Neutrophil (primary cell): ENCODE measurements at regions not wholly inside any gene's neighbourhood (a gene's known extent, or its start where the extent isn't known, plus 50 kb on each side); places are given as distances from the start of the nearest gene placed in this dataset.

ENCODE experiments used
- H3K27ac ChIP-seq: fragments of 200-600 bp; sonication (generic); 2 replicates; pipeline ENCODE4 v1.5.1; 2016; ENCODE audit warnings: mild to moderate bottlenecking, moderate library complexity
- H3K27me3 ChIP-seq: fragments of 200-600 bp; sonication (generic); 2 replicates; pipeline ENCODE4 v1.6.0; 2016; ENCODE audit warnings: mild to moderate bottlenecking
- H3K36me3 ChIP-seq: fragments of 200-600 bp; sonication (generic); 2 replicates; pipeline ENCODE4 v1.5.1; 2017
- H3K4me1 ChIP-seq, 2 experiments: fragments of 200-600 bp in 1 of 2; sonication (generic) in 1 of 2; 1 replicate in 1 of 2; 2 replicates in 1 of 2; pipeline versions ENCODE4 v1.5.1 to v1.6.1; 2013 to 2016; ENCODE audit warnings: low read depth in 1 of 2, low read length in 1 of 2, mild to moderate bottlenecking in 1 of 2, moderate library complexity in 1 of 2; ENCODE audit not compliant: control insufficient read depth in 1 of 2, insufficient read depth in 1 of 2
- H3K4me3 ChIP-seq, 2 experiments: fragments of 200-600 bp in 1 of 2; sonication (generic) in 1 of 2; 1 replicate in 1 of 2; 2 replicates in 1 of 2; pipeline ENCODE4 v1.5.1; 2013 to 2016; ENCODE audit warnings: low read depth in 1 of 2, low read length in 1 of 2, mild to moderate bottlenecking in 1 of 2, moderate library complexity in 1 of 2
- H3K9me3 ChIP-seq: fragments of 200-600 bp; sonication (generic); 2 replicates; pipeline ENCODE4 v1.5.1; 2016
- TF ChIP-seq, protein P1 (sequence below): fragments of 200-600 bp; sonication (generic); IDR thresholded peaks from 2 replicates; pipeline ENCODE4 v1.5.1; 2016; ENCODE audit warnings: antibody characterized with exemption

DNA sequence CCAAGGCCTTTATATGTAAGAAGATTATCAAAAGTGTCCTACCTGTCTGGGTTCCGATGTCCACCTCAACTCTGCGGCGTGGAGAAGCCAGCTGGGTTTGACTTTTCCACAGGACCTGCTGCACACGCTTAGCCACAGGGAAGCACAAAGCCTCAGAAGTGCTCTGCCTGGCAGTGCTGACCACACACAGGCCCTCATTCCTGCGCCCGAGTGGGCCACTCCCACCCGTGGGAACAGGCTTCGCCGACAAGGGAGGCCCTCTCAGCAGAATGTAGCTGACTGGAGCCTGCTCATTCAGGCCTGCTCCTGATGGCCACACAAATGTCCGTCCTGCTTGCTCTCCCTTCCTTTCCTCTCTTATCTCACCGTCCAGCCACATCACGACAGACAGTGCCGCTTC is 221.4 kb upstream of the LRRN1 start:
- TF ChIP-seq, protein P1, sequence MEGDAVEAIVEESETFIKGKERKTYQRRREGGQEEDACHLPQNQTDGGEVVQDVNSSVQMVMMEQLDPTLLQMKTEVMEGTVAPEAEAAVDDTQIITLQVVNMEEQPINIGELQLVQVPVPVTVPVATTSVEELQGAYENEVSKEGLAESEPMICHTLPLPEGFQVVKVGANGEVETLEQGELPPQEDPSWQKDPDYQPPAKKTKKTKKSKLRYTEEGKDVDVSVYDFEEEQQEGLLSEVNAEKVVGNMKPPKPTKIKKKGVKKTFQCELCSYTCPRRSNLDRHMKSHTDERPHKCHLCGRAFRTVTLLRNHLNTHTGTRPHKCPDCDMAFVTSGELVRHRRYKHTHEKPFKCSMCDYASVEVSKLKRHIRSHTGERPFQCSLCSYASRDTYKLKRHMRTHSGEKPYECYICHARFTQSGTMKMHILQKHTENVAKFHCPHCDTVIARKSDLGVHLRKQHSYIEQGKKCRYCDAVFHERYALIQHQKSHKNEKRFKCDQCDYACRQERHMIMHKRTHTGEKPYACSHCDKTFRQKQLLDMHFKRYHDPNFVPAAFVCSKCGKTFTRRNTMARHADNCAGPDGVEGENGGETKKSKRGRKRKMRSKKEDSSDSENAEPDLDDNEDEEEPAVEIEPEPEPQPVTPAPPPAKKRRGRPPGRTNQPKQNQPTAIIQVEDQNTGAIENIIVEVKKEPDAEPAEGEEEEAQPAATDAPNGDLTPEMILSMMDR = no peak
- no peaks in the 10 kb centered on the region for H3K27me3 ChIP-seq
- H3K4me1 ChIP-seq = peaks cover 30 to 32% of the 10 kb centered on the region in 2 experiments

DNA sequence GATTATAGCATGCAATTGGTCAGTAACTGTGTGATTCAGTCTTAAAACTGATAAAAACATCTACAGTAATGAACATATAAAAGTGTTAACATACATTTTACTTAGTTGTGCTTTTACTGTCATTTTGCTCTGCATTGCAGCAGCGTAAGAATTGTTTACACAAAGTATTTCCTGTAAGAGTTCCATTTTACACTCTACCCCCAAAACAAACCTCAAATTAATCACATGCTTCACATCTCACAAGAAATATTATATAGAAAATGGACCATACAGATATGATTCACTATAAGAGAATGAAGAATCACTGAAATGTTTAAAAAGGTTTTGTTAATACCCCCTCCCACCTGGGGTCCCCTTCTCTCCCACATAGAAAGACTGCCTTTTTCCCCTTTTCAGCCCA is 225.9 kb upstream of the LRRN1 start:
- no peaks in the 10 kb centered on the region for H3K9me3 ChIP-seq
- no peak overlapping the region for H3K27ac ChIP-seq
- no peaks in the 10 kb centered on the region for H3K36me3 ChIP-seq
- H3K27me3 ChIP-seq = no peaks in the 10 kb centered on the region
- H3K4me3 ChIP-seq = no peak overlapping the region
- TF ChIP-seq, protein P1 = no peak
- H3K4me1 ChIP-seq = peaks cover 7 to 9% of the 10 kb centered on the region in 2 experiments

More for the DNA sequence above, 221.4 kb upstream of the LRRN1 start:
- no peak overlapping the region for H3K4me3 ChIP-seq
- no peaks in the 10 kb centered on the region for H3K9me3 ChIP-seq
- no peaks in the 10 kb centered on the region for H3K36me3 ChIP-seq
- H3K27ac ChIP-seq = no peak overlapping the region

DNA sequence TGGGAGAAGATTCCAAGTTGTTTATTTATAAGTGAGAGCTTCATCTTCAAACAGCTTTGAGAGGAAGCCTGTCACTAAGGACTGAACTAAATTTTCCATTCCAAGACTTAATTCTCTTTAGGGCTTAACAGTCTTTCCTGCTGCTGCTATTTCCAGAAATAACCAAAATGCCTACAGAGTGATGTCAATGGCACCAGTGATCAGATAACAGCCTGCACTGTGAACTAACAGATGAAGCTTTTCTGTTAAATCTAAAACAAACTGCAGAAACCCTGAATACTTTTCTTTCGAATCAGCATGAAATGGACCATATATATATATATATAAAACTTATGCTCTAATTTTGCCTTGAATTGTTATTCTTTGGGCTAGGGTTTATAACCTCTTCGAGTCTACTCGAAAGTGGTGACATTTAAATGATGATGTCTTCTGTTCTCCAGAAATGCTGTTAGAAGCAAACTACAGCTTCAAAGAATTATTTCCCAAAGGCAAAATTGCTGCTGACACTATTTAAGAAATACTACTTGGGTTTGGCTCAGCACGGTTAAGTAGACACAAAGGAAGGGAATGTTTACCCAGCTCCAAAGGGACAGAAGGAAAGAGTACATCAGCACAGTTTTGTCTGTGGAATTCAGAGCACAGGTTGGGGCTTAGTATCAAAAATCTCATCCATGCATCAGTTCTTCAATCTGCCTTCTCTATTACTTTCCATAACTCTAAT is 238.5 kb upstream of the LRRN1 start:
- H3K4me3 ChIP-seq = no peak overlapping the region
- H3K27me3 ChIP-seq = no peaks in the 10 kb centered on the region
- no peaks in the 10 kb centered on the region for H3K4me1 ChIP-seq
- no peaks in the 10 kb centered on the region for H3K9me3 ChIP-seq
- TF ChIP-seq, protein P1 = no peak
- H3K27ac ChIP-seq = no peak overlapping the region
- H3K36me3 ChIP-seq = no peaks in the 10 kb centered on the region

DNA sequence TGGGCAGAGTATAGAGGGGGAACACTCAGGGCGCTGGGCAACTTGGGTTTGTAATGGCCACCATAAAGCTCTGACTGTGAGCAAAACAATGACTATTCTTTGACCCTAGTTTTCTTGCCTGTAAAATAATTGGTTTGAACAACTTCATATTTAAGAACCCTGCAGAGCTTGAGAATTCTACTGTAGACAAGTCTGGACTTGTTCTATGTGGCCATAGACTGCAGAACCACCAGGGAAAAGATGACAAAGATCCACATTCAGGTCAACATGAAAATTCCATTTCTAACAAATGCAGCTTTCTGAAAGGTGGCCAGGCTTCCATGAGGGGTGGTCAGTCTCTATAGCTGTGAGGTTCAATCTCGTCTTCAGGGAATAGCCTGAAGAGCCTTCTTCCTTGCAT is 239.4 kb upstream of the LRRN1 start:
- H3K27ac ChIP-seq = no peak overlapping the region
- no peaks in the 10 kb centered on the region for H3K27me3 ChIP-seq
- H3K4me3 ChIP-seq = no peak overlapping the region
- H3K4me1 ChIP-seq = no peaks in the 10 kb centered on the region
- TF ChIP-seq, protein P1 = no peak
- H3K36me3 ChIP-seq = no peaks in the 10 kb centered on the region
- H3K9me3 ChIP-seq = no peaks in the 10 kb centered on the region

DNA sequence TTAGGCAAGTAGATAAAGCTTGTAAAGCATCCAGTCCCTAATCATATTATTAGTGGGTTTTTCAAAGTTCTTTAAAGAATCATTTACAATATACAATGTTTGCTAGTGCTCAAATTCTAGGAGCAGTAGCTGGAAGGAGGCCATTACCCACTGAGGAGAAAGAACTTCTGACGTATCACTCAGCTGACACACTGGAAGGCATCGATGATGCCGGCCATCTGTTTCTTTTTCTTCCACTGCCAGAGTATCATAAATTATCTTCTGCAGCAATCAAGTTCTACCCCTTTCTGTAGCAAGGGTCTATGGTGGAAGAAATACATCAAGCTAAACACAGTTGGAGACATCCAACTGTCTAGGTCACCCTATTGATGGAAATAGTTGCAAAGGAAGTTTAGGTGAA is 243.2 kb upstream of the LRRN1 start:
- H3K27ac ChIP-seq = no peak overlapping the region
- no peaks in the 10 kb centered on the region for H3K27me3 ChIP-seq
- H3K36me3 ChIP-seq = no peaks in the 10 kb centered on the region
- H3K4me3 ChIP-seq = no peak overlapping the region
- TF ChIP-seq, protein P1 = no peak
- H3K9me3 ChIP-seq = no peaks in the 10 kb centered on the region
- H3K4me1 ChIP-seq = no peaks in the 10 kb centered on the region
